SU-DHL-6 (cell line): ENCODE measurements at regions not wholly inside any gene's neighbourhood (a gene's known extent, or its start where the extent isn't known, plus 50 kb on each side); places are given as distances from the start of the nearest gene placed in this dataset.

Source experiments
- EZH2phosphoT487 ChIP-seq: fragments of 200-600 bp; sonication (generic), shearing (Covaris generic); conservative IDR thresholded peaks from 2 replicates; pipeline ENCODE4 v1.6.1; 2018; ENCODE audit warnings: mild to moderate bottlenecking, antibody characterized with exemption, low read length, moderate library complexity, mixed read lengths
- TF ChIP-seq, protein P1 (sequence below): fragments of 200-600 bp; sonication (generic); IDR thresholded peaks from one replicate; pipeline ENCODE4 v1.5.1; 2017; ENCODE audit warnings: antibody characterized with exemption, mild to moderate bottlenecking, low read length, moderate library complexity; ENCODE audit not compliant: insufficient read depth, poor library complexity, severe bottlenecking

DNA sequence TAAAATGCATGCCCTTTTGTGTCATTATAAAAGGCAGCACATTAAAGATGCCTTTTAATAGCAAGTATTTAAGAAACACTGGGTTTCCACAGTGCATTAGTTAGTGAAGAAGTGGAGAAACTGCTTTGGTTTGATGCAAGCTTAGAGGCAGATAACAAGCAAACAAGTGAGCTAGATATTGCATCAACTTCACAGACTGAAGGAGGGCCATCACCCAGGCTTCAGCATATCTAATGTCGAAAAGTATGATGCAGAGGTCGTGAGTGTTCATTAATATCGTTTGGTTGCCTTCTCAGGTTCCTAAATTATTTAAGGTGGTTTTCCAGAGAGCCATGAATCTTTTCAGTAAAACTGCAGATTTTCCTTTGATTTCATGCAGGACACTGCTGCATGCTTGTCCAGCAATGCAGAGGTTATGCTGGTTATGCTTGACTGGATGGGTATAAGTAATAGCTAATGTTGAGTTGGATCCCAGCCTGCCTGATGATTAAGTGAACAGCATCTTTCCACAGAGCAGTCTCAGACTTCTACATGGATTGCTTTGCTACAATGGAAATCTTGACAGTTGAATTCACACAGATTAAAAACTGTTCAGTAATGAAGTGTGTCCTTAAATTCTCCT, 69.7 kb upstream of the IPO9 start:
- TF ChIP-seq, protein P1, sequence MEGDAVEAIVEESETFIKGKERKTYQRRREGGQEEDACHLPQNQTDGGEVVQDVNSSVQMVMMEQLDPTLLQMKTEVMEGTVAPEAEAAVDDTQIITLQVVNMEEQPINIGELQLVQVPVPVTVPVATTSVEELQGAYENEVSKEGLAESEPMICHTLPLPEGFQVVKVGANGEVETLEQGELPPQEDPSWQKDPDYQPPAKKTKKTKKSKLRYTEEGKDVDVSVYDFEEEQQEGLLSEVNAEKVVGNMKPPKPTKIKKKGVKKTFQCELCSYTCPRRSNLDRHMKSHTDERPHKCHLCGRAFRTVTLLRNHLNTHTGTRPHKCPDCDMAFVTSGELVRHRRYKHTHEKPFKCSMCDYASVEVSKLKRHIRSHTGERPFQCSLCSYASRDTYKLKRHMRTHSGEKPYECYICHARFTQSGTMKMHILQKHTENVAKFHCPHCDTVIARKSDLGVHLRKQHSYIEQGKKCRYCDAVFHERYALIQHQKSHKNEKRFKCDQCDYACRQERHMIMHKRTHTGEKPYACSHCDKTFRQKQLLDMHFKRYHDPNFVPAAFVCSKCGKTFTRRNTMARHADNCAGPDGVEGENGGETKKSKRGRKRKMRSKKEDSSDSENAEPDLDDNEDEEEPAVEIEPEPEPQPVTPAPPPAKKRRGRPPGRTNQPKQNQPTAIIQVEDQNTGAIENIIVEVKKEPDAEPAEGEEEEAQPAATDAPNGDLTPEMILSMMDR: no peak
- TF ChIP-seq EZH2phosphoT487: no peak
